SU-DHL-6 (cell line): ENCODE measurements at regions not wholly inside any gene's neighbourhood (a gene's known extent, or its start where the extent isn't known, plus 50 kb on each side); places are given as distances from the start of the nearest gene placed in this dataset.

ENCODE experiments used
- H2AFZ ChIP-seq: fragments of 200-600 bp; sonication (generic); 2 replicates; pipeline ENCODE4 v1.6.1; 2014; ENCODE audit warnings: low read depth, mild to moderate bottlenecking, moderate library complexity, mixed read lengths, antibody characterized with exemption, low read length; ENCODE audit not compliant: severe bottlenecking
- H3F3A ChIP-seq: fragments of 200-600 bp; shearing (Covaris generic); 2 replicates; pipeline ENCODE4 v1.6.0; 2016; ENCODE audit warnings: antibody characterized with exemption, mild to moderate bottlenecking; ENCODE audit not compliant: insufficient read depth
- H3K27ac ChIP-seq: fragments of 200-600 bp; sonication (generic); 2 replicates; pipeline ENCODE4 v1.5.1; 2016; ENCODE audit warnings: low read depth, mild to moderate bottlenecking, low read length, moderate library complexity, mixed read lengths
- H3K27me3 ChIP-seq: fragments of 200-600 bp; sonication (generic), shearing (Covaris generic); 2 replicates; pipeline ENCODE4 v1.6.0; 2014; ENCODE audit warnings: mild to moderate bottlenecking, low read length
- H3K36me3 ChIP-seq: fragments of 200-600 bp; sonication (generic); 2 replicates; pipeline ENCODE4 v1.6.1; 2014; ENCODE audit warnings: mild to moderate bottlenecking, low read length, mixed read lengths
- H3K4me2 ChIP-seq: fragments of 300-600, 200-600 bp; shearing (Covaris generic), sonication (generic); 2 replicates; pipeline ENCODE4 v1.6.0; 2014; ENCODE audit warnings: low read length, low read depth, mild to moderate bottlenecking; ENCODE audit not compliant: poor library complexity, severe bottlenecking
- H3K4me3 ChIP-seq: fragments of 200-600 bp; sonication (generic); 2 replicates; pipeline ENCODE4 v1.5.1; 2014; ENCODE audit warnings: antibody characterized with exemption, low read length, mild to moderate bottlenecking, mixed read lengths; ENCODE audit not compliant: insufficient read depth, poor library complexity, severe bottlenecking
- H3K79me2 ChIP-seq: fragments of 200-600 bp; sonication (generic); 2 replicates; pipeline ENCODE4 v1.6.1; 2014; ENCODE audit warnings: mild to moderate bottlenecking, low read length, moderate library complexity; ENCODE audit not compliant: insufficient read depth
- H3K9ac ChIP-seq: fragments of 200-600 bp; sonication (generic); 2 replicates; pipeline ENCODE4 v1.7.0; 2014; ENCODE audit warnings: mild to moderate bottlenecking, low read length
- H3K9me2 ChIP-seq: fragments of 200-600 bp; sonication (generic); replicated peaks from 2 replicates; pipeline ENCODE4 v1.6.1; 2014; ENCODE audit warnings: low read length; ENCODE audit not compliant: insufficient read depth
- H3K9me3 ChIP-seq: fragments of 200-600 bp; sonication (generic); 2 replicates; pipeline ENCODE4 v1.6.1; 2014; ENCODE audit warnings: low read length, mixed read lengths; ENCODE audit not compliant: insufficient read depth
- H4K20me1 ChIP-seq: fragments of 200-600 bp; sonication (generic); 2 replicates; pipeline ENCODE4 v1.6.1; 2014; ENCODE audit warnings: low read depth, mild to moderate bottlenecking, antibody characterized with exemption, low read length, moderate library complexity, mixed read lengths
- CTCF ChIP-seq: fragments of 200-600 bp; sonication (generic); IDR thresholded peaks from one replicate; pipeline ENCODE4 v1.5.1; 2017; ENCODE audit warnings: antibody characterized with exemption, mild to moderate bottlenecking, low read length, moderate library complexity; ENCODE audit not compliant: insufficient read depth, poor library complexity, severe bottlenecking
- EZH2phosphoT487 ChIP-seq: fragments of 200-600 bp; sonication (generic), shearing (Covaris generic); conservative IDR thresholded peaks from 2 replicates; pipeline ENCODE4 v1.6.1; 2018; ENCODE audit warnings: mild to moderate bottlenecking, antibody characterized with exemption, low read length, moderate library complexity, mixed read lengths

GRCh38 chr6:145044641-145045246 is 690.6 kb downstream of the EPM2A start:
- no peak overlapping the region for H2AFZ ChIP-seq
- TF ChIP-seq EZH2phosphoT487 (no peak), CTCF (no peak)
- H3K36me3 ChIP-seq = no peaks in the 10 kb centered on the region

GRCh38 chr6:145045582-145045981 is 689.7 kb downstream of the EPM2A start:
- Histone ChIP-seq H3K9ac (no peak overlapping the region), H3K4me3 (no peak overlapping the region), H3K9me3 (no peaks in the 10 kb centered on the region), H2AFZ (no peak overlapping the region), H3F3A (no peaks in the 10 kb centered on the region), H4K20me1 (no peaks in the 10 kb centered on the region), H3K36me3 (no peaks in the 10 kb centered on the region), H3K27me3 (no peaks in the 10 kb centered on the region), H3K9me2 (no peaks in the 10 kb centered on the region), H3K27ac (no peak overlapping the region), H3K79me2 (no peaks in the 10 kb centered on the region), H3K4me2 (no peak overlapping the region)
- TF ChIP-seq EZH2phosphoT487 (no peak), CTCF (no peak)

More at GRCh38 chr6:145044641-145045246, 690.6 kb downstream of the EPM2A start:
- no peaks in the 10 kb centered on the region for H3K9me3 ChIP-seq
- no peak overlapping the region for H3K27ac ChIP-seq
- H3F3A ChIP-seq = no peaks in the 10 kb centered on the region
- H3K9ac ChIP-seq = no peak overlapping the region
- H3K9me2 ChIP-seq = no peaks in the 10 kb centered on the region
- H3K27me3 ChIP-seq = no peaks in the 10 kb centered on the region
- H4K20me1 ChIP-seq = no peaks in the 10 kb centered on the region
- H3K4me3 ChIP-seq = no peak overlapping the region
- H3K79me2 ChIP-seq = no peaks in the 10 kb centered on the region
- H3K4me2 ChIP-seq = no peak overlapping the region

- H3K27ac ChIP-seq = no peak overlapping the region
- no peaks in the 10 kb centered on the region for H3K9me2 ChIP-seq
- H3K79me2 ChIP-seq = no peaks in the 10 kb centered on the region
Observed at GRCh38 chr6:145047891-145048290, 687.4 kb downstream of the EPM2A start.

More at GRCh38 chr6:145047891-145048290, 687.4 kb downstream of the EPM2A start:
- no peak overlapping the region for H2AFZ ChIP-seq
- H4K20me1 ChIP-seq = no peaks in the 10 kb centered on the region
- no peak overlapping the region for H3K4me3 ChIP-seq
- no peaks in the 10 kb centered on the region for H3K36me3 ChIP-seq
- H3F3A ChIP-seq = no peaks in the 10 kb centered on the region
- H3K9me3 ChIP-seq = no peaks in the 10 kb centered on the region
- TF ChIP-seq EZH2phosphoT487 = no peak
- TF ChIP-seq CTCF = no peak
- H3K27me3 ChIP-seq = no peaks in the 10 kb centered on the region
- no peak overlapping the region for H3K4me2 ChIP-seq
- H3K9ac ChIP-seq = no peak overlapping the region
